Activated naive CD8-positive, alpha-beta T cell treated with anti-CD3 and anti-CD28 coated beads, Interleukin-2, amount 50 U/mL, for 24 hours (primary cell): ENCODE measurements at regions not wholly inside any gene's neighbourhood (a gene's known extent, or its start where the extent isn't known, plus 50 kb on each side); places are given as distances from the start of the nearest gene placed in this dataset.

Experiments used
- ATAC-seq: fragments of 150-1000 bp; cut with Tn5 transposase; one replicate; pipeline ENCODE4 v1.10.0; 2021
- DNase-seq: peaks from one replicate; pipeline ENCODE4 v3.0.0; 2021
- H3K27ac Mint-ChIP-seq: one replicate; pipeline ENCODE4 v1.8.0; 2021; ENCODE audit warnings: mild to moderate bottlenecking, mixed read lengths
- H3K27me3 Mint-ChIP-seq: one replicate; pipeline ENCODE4 v1.8.0; 2021; ENCODE audit warnings: mixed read lengths
- H3K36me3 Mint-ChIP-seq: one replicate; pipeline ENCODE4 v1.8.0; 2021; ENCODE audit warnings: low read depth, mixed read lengths
- H3K4me1 Mint-ChIP-seq: one replicate; pipeline ENCODE4 v1.8.0; 2021; ENCODE audit warnings: mixed read lengths
- H3K4me3 Mint-ChIP-seq: one replicate; pipeline ENCODE4 v1.8.0; 2021; ENCODE audit warnings: mild to moderate bottlenecking, moderate library complexity, mixed read lengths
- H3K9me3 Mint-ChIP-seq: one replicate; pipeline ENCODE4 v1.8.0; 2021; ENCODE audit warnings: mixed read lengths

DNA sequence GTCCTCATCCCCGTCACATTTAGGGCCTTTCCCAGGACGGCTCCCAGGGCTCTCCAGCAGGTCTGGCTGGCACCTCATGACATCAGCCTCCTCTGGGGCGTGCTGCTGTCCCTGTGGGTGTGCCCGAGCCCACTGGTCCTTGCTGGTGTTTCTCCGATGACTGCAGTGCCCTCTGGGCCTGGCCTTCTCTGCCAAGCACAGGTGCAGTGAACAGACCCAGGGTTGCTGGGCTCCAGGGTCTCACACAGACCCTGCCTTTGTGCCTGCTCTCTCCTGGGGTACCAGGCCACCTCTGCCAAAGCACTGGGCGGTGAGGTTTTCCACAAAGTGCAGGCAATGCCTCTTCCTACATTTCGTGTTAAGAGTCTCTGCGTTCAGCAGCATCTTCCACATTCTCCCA, 246.1 kb downstream of the ACKR3 start:
- no peak overlapping the region for H3K4me3 Mint-ChIP-seq
- no peaks in the 10 kb centered on the region for H3K4me1 Mint-ChIP-seq
- ATAC-seq (no peak), DNase-seq (no peak)
- no peak overlapping the region for H3K27ac Mint-ChIP-seq
- peaks cover 4% of the 10 kb centered on the region for H3K27me3 Mint-ChIP-seq
- H3K9me3 Mint-ChIP-seq = no peaks in the 10 kb centered on the region
- H3K36me3 Mint-ChIP-seq = no peaks in the 10 kb centered on the region

DNA sequence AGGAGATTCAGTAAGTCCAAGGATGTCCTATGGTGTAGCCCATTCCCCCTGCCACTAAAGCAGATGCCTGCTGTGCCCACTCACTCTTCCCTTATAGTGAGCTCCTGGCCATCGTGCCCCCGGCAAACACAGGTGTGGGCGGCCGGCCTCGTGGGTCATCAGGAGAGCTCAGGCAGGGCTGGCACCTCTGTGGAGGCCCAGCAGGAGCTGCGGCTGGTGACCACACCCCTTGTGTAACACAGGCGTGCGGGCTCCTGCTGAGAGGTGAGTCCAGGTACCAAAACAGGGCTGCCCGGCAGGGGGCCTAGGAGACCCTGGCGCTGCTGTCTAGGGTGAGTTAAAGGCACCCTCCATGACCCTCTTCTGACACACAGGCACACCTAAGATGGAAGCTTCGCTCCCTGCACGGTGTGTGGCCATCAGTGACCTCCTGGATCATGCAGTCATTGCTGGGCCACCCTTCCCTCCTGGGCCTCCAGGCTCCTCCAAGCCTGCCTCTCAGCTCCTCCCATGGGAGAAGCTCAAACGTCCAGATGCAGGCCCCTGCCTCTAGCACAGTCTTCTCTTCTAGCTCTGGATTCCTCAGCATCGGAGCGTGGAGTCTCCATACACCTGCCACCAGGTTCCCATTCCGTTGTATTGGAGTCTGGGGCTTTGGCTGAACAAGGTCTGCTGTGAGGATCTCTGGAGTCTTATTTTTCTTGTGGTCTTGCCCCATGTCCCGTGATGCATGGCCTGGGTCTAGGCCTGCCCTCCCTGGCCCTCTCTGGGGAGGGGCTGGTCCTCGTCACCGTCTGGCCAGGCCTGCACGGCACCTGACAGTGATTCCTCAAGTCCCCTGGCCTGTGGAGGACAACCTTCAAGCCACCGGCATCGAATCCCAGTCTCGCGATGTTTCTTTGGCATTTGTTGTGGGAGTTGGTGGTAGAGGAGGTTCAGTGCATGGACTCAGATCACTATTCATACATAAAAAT, 246.9 kb downstream of the ACKR3 start:
- H3K9me3 Mint-ChIP-seq = no peaks in the 10 kb centered on the region
- DNase-seq (no peak), ATAC-seq (no peak)
- no peak overlapping the region for H3K4me3 Mint-ChIP-seq
- H3K27me3 Mint-ChIP-seq = peaks cover 4% of the 10 kb centered on the region
- H3K36me3 Mint-ChIP-seq = no peaks in the 10 kb centered on the region
- H3K27ac Mint-ChIP-seq = no peak overlapping the region
- no peaks in the 10 kb centered on the region for H3K4me1 Mint-ChIP-seq

DNA sequence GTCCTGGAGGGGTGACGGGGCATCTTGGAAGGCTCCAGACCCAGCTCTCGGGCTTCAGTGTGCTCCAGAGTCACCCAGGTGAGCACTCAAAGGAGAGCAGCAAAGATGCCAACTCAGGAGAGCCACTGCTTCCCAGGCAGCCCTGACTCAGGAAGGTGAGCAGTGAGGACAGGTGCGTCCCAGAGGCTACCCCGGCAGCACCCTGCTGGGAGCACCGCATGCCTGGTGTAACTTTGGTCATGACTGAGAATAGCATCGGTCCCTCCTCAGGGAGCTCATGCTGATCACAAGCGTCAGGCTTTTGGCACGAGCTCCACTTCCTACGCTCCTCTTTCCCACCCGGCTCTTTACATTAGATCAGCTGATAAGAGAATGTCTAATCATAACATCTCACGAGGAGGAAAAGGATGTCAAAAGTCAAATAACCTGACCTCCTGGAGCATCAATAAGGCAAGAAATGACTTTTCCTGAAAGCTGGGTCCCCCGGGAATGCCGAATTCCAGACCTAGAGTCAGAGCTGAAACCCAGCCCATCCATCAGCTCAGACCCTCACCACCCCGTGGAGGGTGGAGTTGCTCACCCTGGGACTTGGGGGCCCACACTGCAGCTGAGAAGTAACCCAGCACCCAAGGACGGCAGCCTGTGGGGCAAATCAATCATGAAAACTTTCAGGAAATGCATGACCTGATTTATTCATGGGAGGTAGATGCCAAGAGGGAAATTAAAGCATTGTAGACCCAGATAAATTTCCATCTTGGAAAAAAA, 248.8 kb downstream of the ACKR3 start:
- DNase-seq (no peak), ATAC-seq (no peak)
- Mint-ChIP-seq H3K36me3 (no peaks in the 10 kb centered on the region), H3K27ac (no peak overlapping the region), H3K9me3 (peaks cover 4% of the 10 kb centered on the region), H3K4me3 (no peak overlapping the region), H3K4me1 (no peaks in the 10 kb centered on the region), H3K27me3 (peaks cover 4% of the 10 kb centered on the region)

DNA sequence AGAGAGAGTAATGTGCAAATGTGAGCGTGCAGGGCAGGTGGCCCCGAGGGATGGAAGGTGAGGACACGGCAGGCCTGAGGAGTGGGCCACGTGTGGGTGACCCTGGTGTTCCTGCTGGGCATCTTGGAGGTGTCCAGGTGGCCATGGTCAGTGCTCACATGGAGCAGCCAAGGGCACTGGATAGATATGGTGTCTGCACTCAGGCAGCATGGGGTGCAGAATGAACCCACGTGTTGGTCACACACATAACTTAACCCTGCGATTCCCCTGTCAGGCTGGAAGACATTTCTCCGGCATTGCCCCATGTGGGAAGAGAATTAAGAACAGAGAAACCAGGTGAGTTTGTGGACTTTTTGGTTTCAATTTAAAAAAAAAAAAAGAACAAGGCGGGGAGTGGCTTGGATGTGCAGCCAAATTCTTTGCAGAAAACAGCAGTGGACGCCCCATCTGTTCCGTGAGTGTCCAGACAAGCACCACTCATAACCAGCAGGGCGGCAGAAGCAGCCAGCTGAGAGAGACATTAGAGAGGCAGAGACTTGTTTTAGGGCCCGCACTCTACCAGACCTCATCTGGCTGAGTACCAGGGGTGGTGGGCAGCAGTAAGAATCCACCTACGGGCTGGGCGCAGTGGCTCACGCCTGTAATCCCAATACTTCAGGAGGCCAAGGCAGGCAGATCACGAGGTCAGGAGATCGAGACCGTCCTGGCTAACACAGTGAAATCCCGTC, 249.8 kb downstream of the ACKR3 start:
- DNase-seq (no peak), ATAC-seq (no peak)
- Mint-ChIP-seq H3K9me3 (peaks cover 4% of the 10 kb centered on the region), H3K27me3 (peaks cover 4% of the 10 kb centered on the region), H3K4me3 (no peak overlapping the region), H3K27ac (no peak overlapping the region), H3K4me1 (no peaks in the 10 kb centered on the region), H3K36me3 (no peaks in the 10 kb centered on the region)

DNA sequence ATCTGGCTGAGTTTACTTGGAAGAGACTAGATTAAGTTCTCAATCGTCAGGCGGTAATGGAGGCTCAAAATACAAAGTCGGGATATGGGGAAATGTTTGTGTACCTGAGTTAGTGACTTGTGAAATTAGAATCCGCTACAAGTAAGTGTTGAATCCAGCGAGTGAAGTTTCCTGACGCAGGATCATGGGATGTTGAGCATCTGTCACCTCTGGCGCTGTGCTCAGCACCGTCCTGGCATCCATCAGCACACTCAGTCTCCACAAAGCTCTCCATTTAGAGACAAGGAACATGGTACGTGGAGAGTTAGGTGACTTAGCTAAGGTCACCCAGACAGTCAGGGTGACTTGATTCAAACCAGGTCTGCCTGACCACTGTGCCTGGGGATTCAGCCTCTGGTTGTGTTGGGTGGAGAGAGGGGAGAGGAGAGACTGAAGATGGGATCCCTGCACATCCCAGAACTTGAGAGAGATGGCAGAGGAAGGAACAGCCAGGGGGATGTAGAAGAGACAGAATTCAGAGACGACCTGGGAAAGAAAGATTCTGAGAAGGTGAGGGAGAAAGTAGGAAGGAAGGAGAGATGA, 251.2 kb downstream of the ACKR3 start:
- Mint-ChIP-seq H3K36me3 (no peaks in the 10 kb centered on the region), H3K4me3 (no peak overlapping the region), H3K27me3 (peaks cover 4% of the 10 kb centered on the region), H3K27ac (no peak overlapping the region), H3K4me1 (no peaks in the 10 kb centered on the region), H3K9me3 (peaks cover 4% of the 10 kb centered on the region)
- ATAC-seq (no peak), DNase-seq (no peak)

DNA sequence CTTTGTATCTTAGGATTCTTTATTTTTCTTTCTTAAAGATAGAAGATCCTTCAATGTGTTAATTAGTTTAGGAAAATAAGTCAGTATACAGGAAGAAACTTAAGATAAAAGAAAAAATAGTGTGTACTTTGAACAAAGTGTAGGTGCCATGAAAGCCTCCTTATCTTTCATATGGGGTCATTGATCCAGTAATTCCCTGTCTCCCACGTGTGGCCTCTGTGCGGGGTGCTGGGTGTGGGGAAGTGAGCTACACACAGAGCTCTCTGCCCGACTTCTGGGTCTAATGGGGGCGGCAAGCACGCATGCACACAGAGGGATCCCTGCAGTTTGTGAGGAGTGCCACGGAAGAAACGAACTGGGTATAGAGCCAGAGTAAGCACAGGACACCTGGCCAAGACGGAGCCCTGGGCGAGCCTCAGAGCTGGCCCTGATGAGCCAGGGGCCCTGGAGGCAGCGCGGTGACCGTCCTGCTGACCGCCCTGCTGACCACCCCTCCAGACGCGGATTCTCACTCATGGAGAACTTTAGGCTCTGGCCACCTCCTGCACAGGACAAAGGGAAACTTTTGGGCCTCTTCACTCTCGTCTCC, 253.5 kb downstream of the ACKR3 start:
- ATAC-seq (no peak), DNase-seq (no peak)
- Mint-ChIP-seq H3K36me3 (no peaks in the 10 kb centered on the region), H3K4me1 (no peaks in the 10 kb centered on the region), H3K4me3 (no peak overlapping the region), H3K9me3 (peaks cover 4% of the 10 kb centered on the region), H3K27ac (no peak overlapping the region), H3K27me3 (peaks cover 4% of the 10 kb centered on the region)

DNA sequence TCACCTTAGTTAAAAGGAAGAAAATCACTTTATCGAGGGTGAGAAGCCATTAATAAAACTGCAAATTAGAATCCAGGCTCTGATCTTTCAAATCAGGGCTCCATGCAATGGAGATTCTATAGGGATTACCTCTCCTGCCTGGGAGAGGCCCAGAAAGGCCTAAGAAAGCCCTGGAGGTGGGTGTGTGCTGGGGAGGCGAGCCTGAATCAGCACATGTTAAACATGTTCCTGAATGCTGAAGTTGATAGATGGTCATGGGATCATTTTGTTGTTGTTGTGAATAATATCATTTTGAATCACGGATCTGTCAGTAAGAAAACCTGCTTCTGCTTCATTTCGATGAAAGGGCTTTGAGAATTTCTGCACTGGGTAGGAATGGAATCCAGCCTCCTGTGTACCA, 254.3 kb downstream of the ACKR3 start:
- H3K27me3 Mint-ChIP-seq = peaks cover 3% of the 10 kb centered on the region
- no peak overlapping the region for H3K4me3 Mint-ChIP-seq
- DNase-seq (no peak), ATAC-seq (no peak)
- peaks cover 4% of the 10 kb centered on the region for H3K9me3 Mint-ChIP-seq
- no peaks in the 10 kb centered on the region for H3K4me1 Mint-ChIP-seq
- H3K36me3 Mint-ChIP-seq = no peaks in the 10 kb centered on the region
- no peak overlapping the region for H3K27ac Mint-ChIP-seq

DNA sequence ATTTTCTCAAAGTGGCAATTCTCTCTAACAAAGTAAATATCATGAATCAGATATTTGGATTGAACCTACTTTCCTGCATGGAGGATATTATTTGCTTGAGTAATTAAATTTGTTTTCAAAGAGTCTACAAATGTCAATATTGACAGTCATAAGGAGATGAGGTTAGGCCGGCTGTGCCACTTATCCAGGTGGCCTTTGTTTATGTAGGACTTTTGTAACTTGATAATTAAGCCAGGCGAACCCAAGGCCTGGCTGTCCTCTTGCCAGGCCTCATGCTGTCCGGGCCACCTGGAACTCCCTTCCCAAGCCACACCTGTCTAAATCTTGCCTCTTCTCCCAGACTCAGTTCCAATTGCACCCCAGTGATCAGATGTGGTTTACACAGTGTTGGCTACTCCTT, 255.2 kb downstream of the ACKR3 start:
- ATAC-seq (no peak), DNase-seq (no peak)
- H3K36me3 Mint-ChIP-seq = no peaks in the 10 kb centered on the region

DNA sequence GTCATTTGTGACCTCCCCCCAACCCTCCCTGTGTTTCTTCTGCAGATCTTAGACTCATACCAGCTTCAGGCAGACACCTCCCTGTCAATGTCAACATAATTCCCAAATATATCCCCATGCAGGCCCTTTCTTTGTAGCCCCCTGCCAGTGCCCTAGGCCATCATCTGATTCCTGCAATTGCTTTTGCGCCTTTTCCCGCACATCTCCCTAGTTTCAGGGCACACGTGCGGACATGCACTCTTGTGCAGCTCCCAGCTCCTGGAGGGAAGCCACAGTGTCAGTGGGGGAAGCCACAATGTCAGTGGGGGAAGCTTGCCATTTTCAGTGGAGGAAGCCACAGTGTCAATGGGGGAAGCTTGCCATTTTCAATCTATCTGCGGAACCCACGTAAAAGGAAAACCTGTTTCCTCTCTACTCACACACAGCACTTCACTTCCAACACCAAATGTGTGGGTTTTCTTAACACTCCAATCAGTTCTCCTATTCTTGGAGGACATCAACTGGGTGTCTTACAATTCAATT, 256.4 kb downstream of the ACKR3 start:
- DNase-seq (no peak), ATAC-seq (no peak)
- Mint-ChIP-seq H3K4me1 (no peaks in the 10 kb centered on the region), H3K27ac (no peak overlapping the region), H3K4me3 (no peak overlapping the region), H3K36me3 (no peaks in the 10 kb centered on the region), H3K9me3 (peaks cover 4% of the 10 kb centered on the region), H3K27me3 (no peaks in the 10 kb centered on the region)

More for the DNA sequence above, 255.2 kb downstream of the ACKR3 start:
- Mint-ChIP-seq H3K4me3 (no peak overlapping the region), H3K4me1 (no peaks in the 10 kb centered on the region), H3K27ac (no peak overlapping the region), H3K27me3 (no peaks in the 10 kb centered on the region), H3K9me3 (peaks cover 4% of the 10 kb centered on the region)

DNA sequence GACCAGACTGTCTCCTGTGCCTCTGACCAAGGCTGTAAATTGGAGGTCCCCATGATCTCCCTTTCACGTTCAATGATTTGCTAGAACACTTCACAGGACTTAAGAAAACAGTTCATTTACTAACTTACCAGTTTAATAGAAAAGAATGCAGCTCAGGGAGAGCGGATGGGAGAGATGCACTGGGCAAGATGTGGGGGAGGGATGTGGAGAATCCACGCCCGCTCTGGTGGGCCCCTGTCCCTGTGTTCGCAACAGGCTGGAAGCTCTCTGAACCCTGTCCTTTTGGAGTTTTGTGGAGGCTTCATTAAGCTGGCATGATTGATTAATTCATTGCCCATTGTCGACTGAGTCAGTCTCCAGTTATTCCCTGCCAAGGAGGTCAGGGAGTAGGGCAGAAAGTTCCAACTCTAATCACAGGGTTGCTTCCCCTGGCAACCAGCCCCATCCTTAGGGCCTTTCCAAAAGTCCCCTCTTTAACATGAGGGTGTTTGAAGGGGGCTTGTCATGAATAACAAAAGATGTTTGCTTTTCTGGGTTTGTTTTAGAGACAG, 257.1 kb downstream of the ACKR3 start:
- no peak for DNase-seq
- Mint-ChIP-seq H3K4me1 (no peaks in the 10 kb centered on the region), H3K27ac (no peak overlapping the region), H3K9me3 (peaks cover 4% of the 10 kb centered on the region), H3K36me3 (no peaks in the 10 kb centered on the region), H3K4me3 (no peak overlapping the region), H3K27me3 (no peaks in the 10 kb centered on the region)
- ATAC-seq = no peak

DNA sequence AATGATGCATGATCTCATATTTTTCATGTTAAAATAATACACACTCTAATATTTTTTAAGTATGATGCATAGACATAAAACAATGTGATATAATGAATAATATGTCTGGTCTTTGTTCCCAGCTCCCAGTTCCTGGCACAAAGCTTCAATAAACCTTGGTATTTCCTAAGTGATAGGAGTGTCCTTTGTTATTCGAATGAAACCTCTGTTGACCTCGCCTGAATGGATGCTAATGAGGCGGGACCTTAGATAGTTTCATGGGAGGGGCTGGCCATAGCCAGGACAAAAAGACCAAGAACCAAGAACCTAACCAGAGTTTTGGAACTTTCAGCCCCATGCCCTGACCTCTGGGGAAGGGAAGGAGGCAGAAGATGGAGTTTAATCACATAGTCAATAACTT, 257.7 kb upstream of the COPS8 start:
- Mint-ChIP-seq H3K27me3 (no peaks in the 10 kb centered on the region), H3K4me1 (no peaks in the 10 kb centered on the region), H3K4me3 (no peak overlapping the region), H3K36me3 (no peaks in the 10 kb centered on the region), H3K9me3 (no peaks in the 10 kb centered on the region), H3K27ac (no peak overlapping the region)
- DNase-seq = no peak
- ATAC-seq = no peak

DNA sequence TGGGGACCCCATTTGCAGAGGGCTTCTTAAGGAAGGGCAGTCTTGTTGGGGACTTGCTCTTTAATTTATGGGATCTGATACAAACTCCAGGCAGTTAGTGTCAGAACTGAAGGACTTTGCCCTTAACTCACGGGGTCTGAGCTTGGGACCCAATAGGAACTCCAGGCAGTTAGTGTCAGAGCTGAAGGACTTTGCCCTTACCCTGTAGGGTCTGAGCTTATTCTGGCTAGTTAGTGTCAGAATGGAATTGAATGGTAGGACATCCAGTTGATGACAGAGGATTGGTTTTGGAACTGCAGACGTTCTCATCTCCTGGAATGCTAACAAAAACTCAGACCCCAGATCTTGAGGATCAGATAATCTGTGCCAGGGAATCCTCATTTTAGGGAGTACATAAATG, 256.9 kb upstream of the COPS8 start:
- no peak overlapping the region for H3K27ac Mint-ChIP-seq
- no peaks in the 10 kb centered on the region for H3K4me1 Mint-ChIP-seq
- H3K27me3 Mint-ChIP-seq = no peaks in the 10 kb centered on the region
- H3K4me3 Mint-ChIP-seq = no peak overlapping the region
- ATAC-seq (no peak), DNase-seq (no peak)
- no peaks in the 10 kb centered on the region for H3K9me3 Mint-ChIP-seq
- no peaks in the 10 kb centered on the region for H3K36me3 Mint-ChIP-seq

DNA sequence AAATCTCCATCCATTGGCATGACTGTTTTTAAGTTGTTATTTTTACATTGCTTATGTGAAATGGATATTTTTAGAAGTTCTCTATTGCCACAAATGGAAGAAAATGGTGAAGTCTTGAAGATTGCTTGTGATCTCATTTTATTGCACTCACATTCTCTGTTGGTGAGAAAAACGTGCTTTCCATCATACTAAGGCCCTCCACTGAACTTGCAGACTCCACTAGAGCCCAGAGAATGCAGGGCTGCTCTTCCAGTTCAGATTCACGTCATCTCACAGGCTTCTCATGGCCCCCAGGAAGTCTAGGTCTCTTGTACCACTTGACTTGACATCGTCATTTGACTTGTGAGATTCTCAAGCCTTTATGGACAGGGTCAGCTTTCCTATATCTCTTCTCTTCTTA, 254.8 kb upstream of the COPS8 start:
- no peaks in the 10 kb centered on the region for H3K4me1 Mint-ChIP-seq
- ATAC-seq (no peak), DNase-seq (no peak)
- no peak overlapping the region for H3K27ac Mint-ChIP-seq
- no peaks in the 10 kb centered on the region for H3K36me3 Mint-ChIP-seq
- no peaks in the 10 kb centered on the region for H3K9me3 Mint-ChIP-seq
- no peak overlapping the region for H3K4me3 Mint-ChIP-seq
- no peaks in the 10 kb centered on the region for H3K27me3 Mint-ChIP-seq

DNA sequence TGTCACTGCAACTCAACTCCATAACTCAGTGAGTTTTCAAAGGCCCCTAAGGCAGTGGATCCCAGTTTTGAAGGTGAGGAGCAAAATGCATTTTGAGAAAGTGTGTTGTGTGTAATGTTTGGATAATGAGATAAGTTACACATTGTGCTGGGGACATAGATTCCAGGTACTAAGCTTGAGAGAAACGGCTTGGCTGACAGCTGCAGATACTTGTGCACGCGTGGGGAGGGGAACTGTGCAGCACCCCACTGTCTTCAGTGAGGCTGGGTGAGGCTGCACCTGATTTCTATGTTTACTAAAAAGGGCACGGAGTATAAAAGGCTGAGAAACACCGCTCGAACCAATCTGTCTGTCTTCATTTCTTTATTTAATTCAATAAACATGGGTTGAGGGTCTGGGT, 254.0 kb upstream of the COPS8 start:
- Mint-ChIP-seq H3K4me3 (no peak overlapping the region), H3K27ac (no peak overlapping the region), H3K36me3 (no peaks in the 10 kb centered on the region), H3K9me3 (no peaks in the 10 kb centered on the region), H3K4me1 (no peaks in the 10 kb centered on the region), H3K27me3 (no peaks in the 10 kb centered on the region)
- ATAC-seq (no peak), DNase-seq (no peak)
